Kidney capillary endothelial cell (primary cell): ENCODE measurements at regions not wholly inside any gene's neighbourhood (a gene's known extent, or its start where the extent isn't known, plus 50 kb on each side); places are given as distances from the start of the nearest gene placed in this dataset.

Experiments used
- DNase-seq: peaks from one replicate; pipeline ENCODE4 v3.0.0-alpha.2; 2018; ENCODE audit warnings: low spot score

- no peak for DNase-seq
These were observed 800.5 kb downstream of the CBLN2 start for GRCh38 chr18:71743634-71744033.

DNA sequence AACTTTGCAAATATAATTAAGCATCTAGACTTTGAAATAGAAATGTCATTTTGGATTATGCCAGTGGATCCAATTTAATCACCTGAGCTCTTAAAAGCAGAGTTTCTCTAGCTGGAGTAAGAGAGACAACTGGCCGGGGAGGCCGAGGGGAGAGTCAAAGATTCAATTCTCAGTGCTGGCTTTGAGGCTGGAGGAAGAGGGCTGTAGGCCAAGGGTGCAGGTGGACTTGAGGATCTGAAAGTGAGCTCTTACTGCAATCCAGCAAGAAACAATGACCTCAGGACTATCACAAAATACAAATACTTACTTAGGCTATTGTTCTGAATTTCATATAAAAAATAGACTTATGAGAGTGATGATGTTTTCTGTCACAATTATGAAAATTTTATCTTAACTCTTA is 814.5 kb downstream of the CBLN2 start:
- DNase-seq, result no peak

- no peak for DNase-seq
These were observed 816.2 kb downstream of the CBLN2 start for GRCh38 chr18:71727909-71728308.

- no peak for DNase-seq
These were observed 818.9 kb downstream of the CBLN2 start for GRCh38 chr18:71725256-71725655.

DNA sequence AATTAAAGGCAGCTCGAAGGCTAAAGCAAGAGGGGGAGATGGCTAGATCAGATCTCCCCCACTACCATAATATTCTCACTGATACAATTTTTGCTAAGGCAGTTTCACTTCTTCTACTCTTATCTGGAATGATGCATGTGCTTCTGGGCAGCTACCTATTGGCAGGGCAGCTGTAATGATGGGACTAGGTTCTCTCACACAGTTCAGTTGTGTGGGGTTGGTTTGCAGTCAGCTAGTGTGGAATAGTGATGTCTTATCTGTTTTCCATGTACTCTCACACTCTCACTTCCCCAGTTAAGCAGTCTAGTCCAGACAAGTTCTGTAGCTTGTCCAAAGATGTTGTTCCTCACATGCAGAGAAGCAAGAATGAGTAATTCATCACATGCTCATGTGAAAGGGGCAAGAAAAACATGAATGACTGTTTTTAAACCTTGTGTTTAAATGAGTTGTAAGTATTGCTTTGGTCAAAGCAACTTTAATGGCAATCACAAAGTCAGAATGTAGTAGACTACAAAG is 836.1 kb downstream of the CBLN2 start:
- no peak for DNase-seq

- DNase-seq, result no peak
These were observed 836.7 kb downstream of the CBLN2 start for GRCh38 chr18:71707400-71707799.

GRCh38 chr18:71689416-71690160 is 854.6 kb downstream of the CBLN2 start:
- no peak for DNase-seq

GRCh38 chr18:71682591-71682990 is 861.6 kb downstream of the CBLN2 start:
- DNase-seq, result no peak

GRCh38 chr18:71678144-71678543 is 866.0 kb downstream of the CBLN2 start:
- DNase-seq, result no peak

GRCh38 chr18:71673954-71674353 is 870.2 kb downstream of the CBLN2 start:
- DNase-seq, result no peak

GRCh38 chr18:71673498-71673897 is 870.6 kb downstream of the CBLN2 start:
- no peak for DNase-seq

GRCh38 chr18:71666481-71666880 is 877.7 kb downstream of the CBLN2 start:
- no peak for DNase-seq

GRCh38 chr18:71665131-71665530 is 879.0 kb downstream of the CBLN2 start:
- no peak for DNase-seq

DNA sequence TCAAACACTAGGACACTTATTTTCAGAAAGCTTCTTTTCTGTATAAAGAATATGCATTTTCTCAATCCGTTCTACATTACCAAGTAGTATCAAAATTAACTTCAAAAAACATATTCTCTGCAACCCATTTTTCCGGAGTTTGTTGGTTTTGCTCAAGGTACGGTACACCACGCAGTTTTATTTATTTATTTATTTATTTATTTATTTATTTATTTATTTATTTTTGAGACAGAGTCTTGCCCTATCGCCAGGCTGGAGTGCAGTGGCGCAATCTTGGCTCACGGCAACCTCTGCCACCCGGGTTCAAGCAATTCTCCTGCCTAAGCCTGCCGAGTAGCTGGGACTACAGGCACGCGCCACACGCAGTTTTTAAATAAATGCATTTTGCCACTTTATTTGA is 900.3 kb downstream of the CBLN2 start:
- DNase-seq, result no peak

DNA sequence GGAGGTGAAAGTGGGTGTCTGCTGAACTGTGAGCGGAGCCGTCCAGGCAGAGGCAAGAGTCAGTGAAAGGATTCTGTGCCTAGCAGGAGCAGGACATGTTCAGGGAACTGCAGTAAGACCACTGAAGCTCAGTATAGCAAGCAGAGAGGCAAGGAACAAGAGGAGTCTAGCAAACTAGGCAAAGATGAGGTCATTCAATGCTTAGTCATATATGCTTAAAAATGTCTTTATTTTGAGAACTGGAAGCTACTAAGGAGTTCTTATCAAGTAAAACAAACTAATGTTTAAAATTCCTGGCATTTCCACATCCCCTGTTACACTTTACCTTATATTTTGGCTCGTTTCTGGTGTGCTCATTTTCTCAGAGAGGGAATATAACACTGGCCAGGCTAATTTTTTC is 913.4 kb downstream of the CBLN2 start:
- no peak for DNase-seq

DNA sequence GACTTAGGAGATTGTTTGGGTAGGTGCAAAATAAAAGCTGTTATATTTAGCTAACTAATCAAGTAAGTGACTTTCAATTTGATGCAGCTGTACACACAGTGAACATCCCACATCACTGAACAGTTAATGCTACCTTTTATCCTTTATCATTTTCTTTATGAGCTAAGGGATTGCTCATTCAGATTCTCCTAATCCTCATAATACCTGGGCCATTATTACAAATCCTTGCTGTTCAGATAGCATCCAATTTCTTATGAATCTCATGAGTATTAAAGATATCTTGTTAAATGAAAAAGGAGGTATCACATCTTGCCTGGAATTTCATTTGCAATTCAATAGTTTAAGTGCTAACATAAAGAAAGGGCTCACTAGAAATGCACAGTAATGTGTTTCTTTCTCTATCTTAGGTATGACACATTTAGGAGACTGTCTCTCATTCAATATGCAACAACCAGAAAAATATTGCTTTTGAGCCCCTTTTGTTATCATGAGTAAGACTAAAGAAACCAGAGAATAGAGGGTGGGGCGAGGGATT is 918.5 kb downstream of the CBLN2 start:
- no peak for DNase-seq

- no peak for DNase-seq
These were observed 945.8 kb downstream of the CBLN2 start for GRCh38 chr18:71598374-71598773.

- DNase-seq, result no peak
These were observed 946.9 kb downstream of the CBLN2 start for GRCh38 chr18:71597219-71597618.

- DNase-seq, result no peak
These were observed 960.9 kb downstream of the CBLN2 start for GRCh38 chr18:71583252-71583651.

DNA sequence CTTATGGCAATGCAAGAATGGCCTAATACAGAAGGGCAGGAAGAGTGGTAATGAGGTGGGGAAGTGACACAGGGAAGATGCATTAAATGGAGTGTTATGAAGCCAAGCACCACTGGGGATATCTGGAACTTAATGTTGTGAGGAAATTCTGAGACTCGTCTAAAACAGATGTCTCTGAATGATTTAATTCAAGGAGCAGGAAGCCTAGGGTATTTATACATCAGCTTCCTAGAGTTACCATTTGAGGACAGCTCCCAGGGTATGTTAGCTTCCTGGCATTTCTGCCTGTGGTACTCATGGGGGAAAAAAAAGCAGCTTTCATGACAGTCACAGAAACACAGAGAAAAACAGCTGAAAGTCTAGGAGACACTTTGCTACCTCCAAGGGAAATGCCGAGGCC is 989.5 kb downstream of the CBLN2 start:
- DNase-seq, result peak; percentile 58

DNA sequence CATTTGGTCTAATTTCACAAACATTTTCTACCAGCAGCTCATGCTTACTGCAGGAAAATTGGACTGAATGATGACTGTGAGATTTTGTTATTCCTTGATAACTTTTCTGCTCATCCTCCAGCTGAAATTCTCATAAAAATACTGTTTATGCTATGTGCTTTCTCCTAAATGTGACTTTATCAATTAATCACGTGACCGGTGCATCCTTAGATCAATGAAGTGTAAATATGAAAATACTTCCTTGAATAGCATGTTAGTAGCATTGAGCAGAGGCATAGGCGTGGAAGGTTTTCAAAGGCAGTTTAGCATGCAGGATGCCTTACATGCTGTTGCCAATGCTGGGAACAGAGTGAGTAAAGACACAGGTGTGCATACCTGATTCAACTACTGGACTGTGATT is 1002.5 kb downstream of the CBLN2 start:
- DNase-seq, result no peak

DNA sequence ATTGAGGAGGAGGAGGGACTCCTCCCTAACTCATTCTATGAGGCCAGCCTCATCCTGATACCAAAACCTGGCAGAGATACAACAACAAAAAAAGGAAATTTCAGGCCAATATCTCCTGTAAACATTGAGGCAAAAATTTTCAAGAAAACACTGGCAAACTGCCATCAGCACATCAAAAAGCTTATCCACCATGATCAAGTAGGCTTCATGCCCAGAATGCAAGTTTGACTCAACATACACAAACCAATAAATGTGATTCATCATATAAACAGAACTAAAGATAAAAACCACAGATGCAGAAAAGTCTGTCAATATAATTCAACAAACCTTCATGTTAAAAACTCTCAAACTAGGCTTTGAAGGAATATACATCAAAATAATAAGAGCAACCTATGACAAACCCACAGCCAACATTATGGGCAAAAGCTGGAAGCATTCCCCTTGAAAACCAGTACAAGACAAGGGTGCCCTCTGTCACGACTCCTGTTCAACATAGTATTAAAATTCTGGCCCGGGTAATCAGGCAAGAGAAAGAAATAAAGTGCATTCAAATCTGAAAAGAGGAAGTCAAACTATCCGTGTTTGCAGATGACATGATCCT is 1014.3 kb downstream of the CBLN2 start:
- DNase-seq, result no peak
